OCI-LY1 (cell line): ENCODE measurements at regions not wholly inside any gene's neighbourhood (a gene's known extent, or its start where the extent isn't known, plus 50 kb on each side); places are given as distances from the start of the nearest gene placed in this dataset.

Source experiments
- EZH2 ChIP-seq: fragments of 200-600 bp; sonication (generic), shearing (Covaris generic); IDR thresholded peaks from 2 replicates; pipeline ENCODE4 v1.8.0; 2017; ENCODE audit warnings: borderline replicate concordance, mixed run types, mild to moderate bottlenecking, antibody characterized with exemption, low read length, moderate library complexity, mixed read lengths
- TF ChIP-seq, protein P1 (sequence below): fragments of 200-600 bp; sonication (generic), shearing (Covaris generic); IDR thresholded peaks from 2 replicates; pipeline ENCODE4 v1.5.1; 2017; ENCODE audit warnings: mild to moderate bottlenecking, antibody characterized with exemption, low read length, moderate library complexity, mixed read lengths

- TF ChIP-seq, protein P1, sequence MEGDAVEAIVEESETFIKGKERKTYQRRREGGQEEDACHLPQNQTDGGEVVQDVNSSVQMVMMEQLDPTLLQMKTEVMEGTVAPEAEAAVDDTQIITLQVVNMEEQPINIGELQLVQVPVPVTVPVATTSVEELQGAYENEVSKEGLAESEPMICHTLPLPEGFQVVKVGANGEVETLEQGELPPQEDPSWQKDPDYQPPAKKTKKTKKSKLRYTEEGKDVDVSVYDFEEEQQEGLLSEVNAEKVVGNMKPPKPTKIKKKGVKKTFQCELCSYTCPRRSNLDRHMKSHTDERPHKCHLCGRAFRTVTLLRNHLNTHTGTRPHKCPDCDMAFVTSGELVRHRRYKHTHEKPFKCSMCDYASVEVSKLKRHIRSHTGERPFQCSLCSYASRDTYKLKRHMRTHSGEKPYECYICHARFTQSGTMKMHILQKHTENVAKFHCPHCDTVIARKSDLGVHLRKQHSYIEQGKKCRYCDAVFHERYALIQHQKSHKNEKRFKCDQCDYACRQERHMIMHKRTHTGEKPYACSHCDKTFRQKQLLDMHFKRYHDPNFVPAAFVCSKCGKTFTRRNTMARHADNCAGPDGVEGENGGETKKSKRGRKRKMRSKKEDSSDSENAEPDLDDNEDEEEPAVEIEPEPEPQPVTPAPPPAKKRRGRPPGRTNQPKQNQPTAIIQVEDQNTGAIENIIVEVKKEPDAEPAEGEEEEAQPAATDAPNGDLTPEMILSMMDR, result no peak
- no peak for TF ChIP-seq EZH2
Observed at GRCh38 chr3:104763007-104763406, 603.7 kb upstream of the ALCAM start.
